ENCODE measurements at regions not wholly inside any gene's neighbourhood (a gene's known extent, or its start where the extent isn't known, plus 50 kb on each side); places are given as distances from the start of the nearest gene placed in this dataset.

DNA sequence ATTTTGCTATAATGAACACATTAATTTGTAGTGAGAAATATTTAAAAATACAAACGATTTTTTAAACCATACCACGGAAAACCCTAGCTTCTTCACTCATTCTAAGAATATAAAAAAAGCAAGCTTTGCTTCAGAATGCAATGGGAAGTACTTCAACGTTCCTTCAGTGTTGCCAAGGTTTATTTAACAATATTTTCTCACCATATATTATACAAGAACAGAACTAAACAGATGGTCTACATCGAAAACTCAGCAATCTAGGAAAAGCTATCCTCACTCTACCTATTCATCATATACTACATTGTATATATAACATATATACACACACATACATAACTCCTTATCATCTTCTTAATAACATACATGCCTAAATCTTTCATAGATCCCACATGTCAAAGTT is 1047.4 kb downstream of the IGSF11 start:
- ATAC-seq (no peak), DNase-seq (ENCODE audit: low spot score) (no peak)
- no peaks in the 10 kb centered on the region for H3K79me2 ChIP-seq (replicated peaks; ENCODE audit: insufficient read depth)
- no peak overlapping the region for H2AFZ ChIP-seq
- H3K27me3 Mint-ChIP-seq (ENCODE audit: insufficient read depth, low read depth, poor library complexity), result no peaks in the 10 kb centered on the region
- no peak overlapping the region for H3K4me3 ChIP-seq
- H3K27me3 ChIP-seq (ENCODE audit: insufficient read depth), result no peaks in the 10 kb centered on the region
- no peak overlapping the region for H3K27ac Mint-ChIP-seq
- H3K4me2 ChIP-seq, result no peak overlapping the region
- no peaks in the 10 kb centered on the region for H3K4me1 ChIP-seq (ENCODE audit: insufficient read depth)
- H3K36me3 ChIP-seq (ENCODE audit: insufficient read depth), result no peaks in the 10 kb centered on the region
- TF ChIP-seq NANOG (IDR thresholded peaks at IDR 0.05; ENCODE audit: borderline replicate concordance), result no peak
- TF ChIP-seq, protein P1, sequence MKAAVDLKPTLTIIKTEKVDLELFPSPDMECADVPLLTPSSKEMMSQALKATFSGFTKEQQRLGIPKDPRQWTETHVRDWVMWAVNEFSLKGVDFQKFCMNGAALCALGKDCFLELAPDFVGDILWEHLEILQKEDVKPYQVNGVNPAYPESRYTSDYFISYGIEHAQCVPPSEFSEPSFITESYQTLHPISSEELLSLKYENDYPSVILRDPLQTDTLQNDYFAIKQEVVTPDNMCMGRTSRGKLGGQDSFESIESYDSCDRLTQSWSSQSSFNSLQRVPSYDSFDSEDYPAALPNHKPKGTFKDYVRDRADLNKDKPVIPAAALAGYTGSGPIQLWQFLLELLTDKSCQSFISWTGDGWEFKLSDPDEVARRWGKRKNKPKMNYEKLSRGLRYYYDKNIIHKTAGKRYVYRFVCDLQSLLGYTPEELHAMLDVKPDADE (IDR thresholded peaks at IDR 0.05), result no peak
- H3K4me1 Mint-ChIP-seq, result no peaks in the 10 kb centered on the region
- H3K9me2 ChIP-seq (ENCODE audit: insufficient read depth), result no peaks in the 10 kb centered on the region
- no peaks in the 10 kb centered on the region for H3F3A ChIP-seq (replicated peaks; ENCODE audit: low read depth)
- H3K36me3 Mint-ChIP-seq (ENCODE audit: low read depth), result no peaks in the 10 kb centered on the region
- H3K9me3 Mint-ChIP-seq, result no peaks in the 10 kb centered on the region
- no peak overlapping the region for H3K27ac ChIP-seq (ENCODE audit: low read depth)
- no peak overlapping the region for H3K4me3 Mint-ChIP-seq
- H4K20me1 ChIP-seq (replicated peaks; ENCODE audit: insufficient read depth), result no peaks in the 10 kb centered on the region

DNA sequence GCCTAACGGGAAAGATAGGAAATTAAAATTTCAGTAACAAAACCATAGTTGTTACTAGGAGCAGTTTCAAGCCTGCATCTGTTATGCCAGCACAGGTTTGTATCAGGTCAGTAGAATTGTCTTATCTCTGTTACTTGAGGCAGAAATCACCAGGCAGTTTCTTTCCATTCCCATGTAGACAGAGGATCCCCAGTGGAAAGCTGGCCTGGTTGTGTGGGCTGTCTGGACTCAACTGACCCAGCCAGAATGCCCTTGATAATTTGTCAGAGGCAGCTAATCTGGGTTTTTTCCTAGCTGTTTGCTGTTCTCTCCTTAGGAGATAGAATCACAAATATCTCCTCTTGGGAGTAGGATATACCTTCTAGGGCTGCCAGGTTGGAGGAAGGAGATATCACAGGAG is 1044.7 kb downstream of the IGSF11 start:
- DNase-seq (ENCODE audit: low spot score) (no peak), ATAC-seq (no peak)
- peaks cover 3% of the 10 kb centered on the region for H3K27me3 ChIP-seq (ENCODE audit: insufficient read depth)
- Mint-ChIP-seq H3K9me3 (no peaks in the 10 kb centered on the region), H3K4me1 (no peaks in the 10 kb centered on the region), H3K27me3 (ENCODE audit: insufficient read depth, low read depth, poor library complexity) (peaks cover 2% of the 10 kb centered on the region), H3K36me3 (ENCODE audit: low read depth) (no peaks in the 10 kb centered on the region), H3K27ac (no peak overlapping the region), H3K4me3 (no peak overlapping the region)
- H3K4me2 ChIP-seq, result no peak overlapping the region
- H2AFZ ChIP-seq, result no peak overlapping the region
- H4K20me1 ChIP-seq (replicated peaks; ENCODE audit: insufficient read depth), result no peaks in the 10 kb centered on the region
- H3K36me3 ChIP-seq (ENCODE audit: insufficient read depth), result no peaks in the 10 kb centered on the region
- no peaks in the 10 kb centered on the region for H3K4me1 ChIP-seq (ENCODE audit: insufficient read depth)
- H3K27ac ChIP-seq (ENCODE audit: low read depth), result no peak overlapping the region
- H3K9me2 ChIP-seq (ENCODE audit: insufficient read depth), result no peaks in the 10 kb centered on the region
- no peaks in the 10 kb centered on the region for H3K79me2 ChIP-seq (replicated peaks; ENCODE audit: insufficient read depth)
- no peak overlapping the region for H3K4me3 ChIP-seq
- no peaks in the 10 kb centered on the region for H3F3A ChIP-seq (replicated peaks; ENCODE audit: low read depth)
- no peak for TF ChIP-seq CREB1 (CRISPR knock-in tag; IDR thresholded peaks at IDR 0.05; ENCODE audit: low read depth)
- TF ChIP-seq, protein P2, sequence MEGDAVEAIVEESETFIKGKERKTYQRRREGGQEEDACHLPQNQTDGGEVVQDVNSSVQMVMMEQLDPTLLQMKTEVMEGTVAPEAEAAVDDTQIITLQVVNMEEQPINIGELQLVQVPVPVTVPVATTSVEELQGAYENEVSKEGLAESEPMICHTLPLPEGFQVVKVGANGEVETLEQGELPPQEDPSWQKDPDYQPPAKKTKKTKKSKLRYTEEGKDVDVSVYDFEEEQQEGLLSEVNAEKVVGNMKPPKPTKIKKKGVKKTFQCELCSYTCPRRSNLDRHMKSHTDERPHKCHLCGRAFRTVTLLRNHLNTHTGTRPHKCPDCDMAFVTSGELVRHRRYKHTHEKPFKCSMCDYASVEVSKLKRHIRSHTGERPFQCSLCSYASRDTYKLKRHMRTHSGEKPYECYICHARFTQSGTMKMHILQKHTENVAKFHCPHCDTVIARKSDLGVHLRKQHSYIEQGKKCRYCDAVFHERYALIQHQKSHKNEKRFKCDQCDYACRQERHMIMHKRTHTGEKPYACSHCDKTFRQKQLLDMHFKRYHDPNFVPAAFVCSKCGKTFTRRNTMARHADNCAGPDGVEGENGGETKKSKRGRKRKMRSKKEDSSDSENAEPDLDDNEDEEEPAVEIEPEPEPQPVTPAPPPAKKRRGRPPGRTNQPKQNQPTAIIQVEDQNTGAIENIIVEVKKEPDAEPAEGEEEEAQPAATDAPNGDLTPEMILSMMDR (conservative IDR thresholded peaks at IDR 0.05; ENCODE audit: low read depth in 2 of 2), result no peak
- TF ChIP-seq, protein P3, sequence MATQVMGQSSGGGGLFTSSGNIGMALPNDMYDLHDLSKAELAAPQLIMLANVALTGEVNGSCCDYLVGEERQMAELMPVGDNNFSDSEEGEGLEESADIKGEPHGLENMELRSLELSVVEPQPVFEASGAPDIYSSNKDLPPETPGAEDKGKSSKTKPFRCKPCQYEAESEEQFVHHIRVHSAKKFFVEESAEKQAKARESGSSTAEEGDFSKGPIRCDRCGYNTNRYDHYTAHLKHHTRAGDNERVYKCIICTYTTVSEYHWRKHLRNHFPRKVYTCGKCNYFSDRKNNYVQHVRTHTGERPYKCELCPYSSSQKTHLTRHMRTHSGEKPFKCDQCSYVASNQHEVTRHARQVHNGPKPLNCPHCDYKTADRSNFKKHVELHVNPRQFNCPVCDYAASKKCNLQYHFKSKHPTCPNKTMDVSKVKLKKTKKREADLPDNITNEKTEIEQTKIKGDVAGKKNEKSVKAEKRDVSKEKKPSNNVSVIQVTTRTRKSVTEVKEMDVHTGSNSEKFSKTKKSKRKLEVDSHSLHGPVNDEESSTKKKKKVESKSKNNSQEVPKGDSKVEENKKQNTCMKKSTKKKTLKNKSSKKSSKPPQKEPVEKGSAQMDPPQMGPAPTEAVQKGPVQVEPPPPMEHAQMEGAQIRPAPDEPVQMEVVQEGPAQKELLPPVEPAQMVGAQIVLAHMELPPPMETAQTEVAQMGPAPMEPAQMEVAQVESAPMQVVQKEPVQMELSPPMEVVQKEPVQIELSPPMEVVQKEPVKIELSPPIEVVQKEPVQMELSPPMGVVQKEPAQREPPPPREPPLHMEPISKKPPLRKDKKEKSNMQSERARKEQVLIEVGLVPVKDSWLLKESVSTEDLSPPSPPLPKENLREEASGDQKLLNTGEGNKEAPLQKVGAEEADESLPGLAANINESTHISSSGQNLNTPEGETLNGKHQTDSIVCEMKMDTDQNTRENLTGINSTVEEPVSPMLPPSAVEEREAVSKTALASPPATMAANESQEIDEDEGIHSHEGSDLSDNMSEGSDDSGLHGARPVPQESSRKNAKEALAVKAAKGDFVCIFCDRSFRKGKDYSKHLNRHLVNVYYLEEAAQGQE (IDR thresholded peaks at IDR 0.05; ENCODE audit: unreplicated experiment), result no peak
- no peak for TF ChIP-seq STAT1 (IDR thresholded peaks at IDR 0.05; ENCODE audit: unreplicated experiment)

All from GM23338 (cell line).